T-helper 1 cell treated with Interleukin-12 subunit alpha and Interleukin-12 subunit beta and Interleukin-4 antibody, amounts not matched to agents 30 ng/mL and 1 ng/mL, for 36 hours (primary cell): ENCODE measurements at regions not wholly inside any gene's neighbourhood (a gene's known extent, or its start where the extent isn't known, plus 50 kb on each side); places are given as distances from the start of the nearest gene placed in this dataset.
"Not testable (repeated sequence)": the region's sequence is repeated elsewhere in the genome, so short reads cannot be mapped to it uniquely, and the experiment has no call there.

Experiments used
- intact Hi-C: fragments of 100-400 bp; cut with micrococcal nuclease; formaldehyde crosslinking; loops from one replicate; pipeline ENCODE4 v1.15.1; 2024

DNA sequence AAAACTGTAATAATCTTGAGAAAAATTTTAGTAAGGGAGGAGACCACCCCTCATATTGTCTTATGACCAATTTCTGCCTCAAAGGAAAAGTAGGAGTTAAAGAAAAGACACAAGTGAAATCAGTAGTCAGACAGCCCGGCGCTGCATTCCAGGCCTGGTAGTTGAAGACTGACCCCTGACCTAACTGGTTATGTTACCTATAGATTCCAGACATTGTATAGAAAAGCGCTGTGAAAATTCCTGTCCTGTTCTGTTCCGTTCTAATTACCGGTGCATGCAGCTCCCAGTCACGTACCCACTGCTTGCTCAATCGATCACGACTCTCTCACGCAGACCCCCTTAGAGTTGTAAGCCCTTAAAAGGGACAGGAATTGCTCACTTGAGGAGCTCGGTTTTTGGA, 587.9 kb upstream of the SLC8A1 start:
- intact Hi-C loops: not testable (repeated sequence)

DNA sequence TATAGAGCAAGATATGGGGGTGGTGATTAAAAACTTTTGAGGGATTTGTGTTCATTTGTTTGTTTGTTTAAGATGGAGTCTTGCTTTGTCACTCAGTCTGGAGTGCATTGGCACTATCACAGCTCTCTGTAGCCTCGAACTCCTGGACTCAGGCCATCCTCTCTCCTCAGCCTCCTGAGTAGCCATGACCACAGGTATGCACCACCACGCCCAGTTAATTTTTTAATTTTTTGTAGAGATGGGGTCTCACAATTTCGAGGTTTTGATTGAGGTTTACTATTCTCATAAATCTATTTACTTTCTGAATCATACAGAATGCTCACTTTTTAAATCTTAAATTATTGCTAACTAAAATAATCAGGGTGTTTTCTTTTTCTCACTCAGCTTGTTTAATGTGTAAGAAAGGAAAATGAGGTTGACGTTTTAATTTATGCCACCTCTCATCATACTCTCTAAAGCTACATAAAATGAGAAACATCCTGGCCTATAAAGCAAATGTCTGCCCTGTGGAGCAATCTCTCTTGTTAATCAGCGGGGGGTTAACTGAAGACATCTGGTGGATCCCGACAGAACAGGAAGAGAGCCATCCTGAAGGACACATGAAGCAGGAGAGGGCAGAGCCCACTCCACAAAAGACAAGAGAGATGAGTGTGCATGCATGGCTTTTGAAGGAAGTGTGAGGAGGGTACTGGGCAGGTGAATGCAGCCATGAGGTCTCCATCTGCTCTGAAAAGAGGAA, 589.1 kb upstream of the SLC8A1 start:
- intact Hi-C loops: no loop called here

DNA sequence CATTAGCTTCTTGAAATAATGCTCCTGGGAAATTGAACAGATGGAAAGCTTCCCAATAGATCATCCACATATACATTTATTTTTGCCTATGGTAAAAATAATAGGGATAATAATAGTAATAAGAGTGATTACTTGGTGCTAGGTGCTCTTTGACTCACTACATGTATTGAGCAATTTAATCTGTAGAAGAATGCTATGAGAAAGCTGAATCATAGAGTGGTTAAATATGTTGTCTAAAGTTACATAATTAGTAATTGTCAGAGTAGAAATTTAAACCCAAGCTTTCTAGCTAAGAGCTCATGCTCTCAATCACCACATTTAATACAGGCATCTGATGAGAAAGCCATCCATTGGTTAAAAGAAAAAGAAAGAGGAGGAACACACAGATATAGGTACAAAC, 590.5 kb upstream of the SLC8A1 start:
- intact Hi-C loops: no loop called here

DNA sequence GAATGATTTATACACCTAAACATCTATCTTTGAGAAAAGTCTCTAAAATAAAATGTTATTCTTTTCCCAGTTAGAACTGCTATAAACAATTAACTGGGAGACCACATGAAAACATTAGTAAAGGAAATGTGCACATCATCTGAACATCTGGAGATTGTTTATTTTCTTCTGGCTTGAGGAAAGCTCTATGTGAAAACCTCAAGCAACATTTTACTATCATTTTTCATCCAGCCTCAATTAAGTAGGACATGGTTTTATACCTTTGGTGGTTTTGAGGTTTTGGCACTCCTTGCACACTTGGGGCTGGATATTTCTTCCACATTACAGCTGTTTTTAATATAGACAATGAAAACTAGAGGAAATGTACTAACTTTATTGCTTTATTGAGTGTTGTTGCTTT, 609.5 kb upstream of the SLC8A1 start:
- intact Hi-C loops: no loop called here

DNA sequence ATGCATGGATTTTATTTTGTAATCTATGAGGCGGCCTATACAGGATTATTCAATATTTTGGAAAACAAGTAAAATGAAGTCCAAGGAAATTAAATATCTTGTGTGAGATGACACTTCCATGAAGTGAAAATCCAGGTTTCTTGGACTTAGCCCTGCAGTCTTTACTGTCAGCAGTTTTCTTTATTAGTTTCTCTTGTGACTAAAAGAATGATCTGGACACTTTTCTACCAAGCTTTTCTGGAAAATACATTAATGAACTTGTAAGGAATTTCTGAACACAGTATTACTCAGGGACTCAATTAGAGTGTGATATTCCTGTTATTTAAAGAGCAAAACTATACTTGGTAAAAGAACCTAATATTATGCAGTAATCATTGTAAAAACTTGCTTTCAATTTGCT, 610.4 kb upstream of the SLC8A1 start:
- intact Hi-C loops: no loop called here

DNA sequence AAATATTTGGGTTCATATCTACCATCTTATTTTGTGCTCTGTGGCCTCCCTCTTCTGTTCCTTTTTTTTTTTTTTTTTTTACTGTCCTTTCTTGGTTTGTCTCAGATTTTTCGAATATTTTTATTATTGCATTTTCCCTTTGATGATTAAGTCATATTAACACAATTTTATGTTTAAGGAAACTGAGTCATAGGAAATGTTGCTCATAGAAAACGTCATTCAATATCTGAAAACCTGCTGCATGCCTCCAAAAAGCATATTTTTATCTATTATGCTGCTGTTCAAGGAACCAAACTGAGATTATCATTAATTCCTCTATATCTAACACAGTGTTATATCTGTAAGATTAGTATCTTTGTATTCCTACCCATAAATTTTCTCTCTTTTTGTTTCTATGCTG, 614.3 kb upstream of the SLC8A1 start:
- intact Hi-C loops: no loop called here

DNA sequence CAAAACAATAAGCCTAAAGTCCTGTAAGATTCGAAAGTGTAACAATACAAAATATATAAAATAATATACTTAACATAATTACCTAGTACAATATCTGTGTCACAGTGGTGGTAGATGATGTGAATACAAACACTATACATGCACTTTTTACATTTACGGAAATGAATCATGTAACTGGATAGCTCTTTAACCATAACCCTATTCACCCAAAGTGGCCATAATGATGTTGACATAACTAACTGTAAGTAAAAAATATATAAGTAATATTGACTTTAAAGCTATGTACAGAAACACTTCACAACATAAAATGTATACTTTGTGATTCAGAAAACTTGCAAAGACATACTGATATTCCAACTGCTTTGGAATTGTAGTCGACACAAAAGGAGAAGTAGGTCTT, 616.9 kb upstream of the SLC8A1 start:
- intact Hi-C loops: no loop called here

DNA sequence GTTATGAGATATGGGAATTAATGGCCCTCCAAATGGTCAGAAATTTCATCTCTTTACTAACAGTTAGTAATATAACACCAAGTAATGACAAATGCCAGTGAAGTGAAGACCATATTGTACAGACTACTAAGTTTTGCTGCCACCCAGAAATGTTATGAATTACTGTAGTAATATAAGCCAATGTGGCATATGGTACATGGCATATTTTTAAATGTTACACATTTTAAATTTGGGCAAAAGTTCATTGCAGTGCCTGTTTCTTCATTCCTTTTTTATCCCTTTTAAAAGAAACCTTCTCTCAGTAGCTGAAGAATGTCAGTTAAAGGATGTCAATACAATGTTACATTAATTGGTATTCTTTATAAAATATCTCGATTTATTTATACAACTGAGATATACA, 626.5 kb upstream of the SLC8A1 start:
- intact Hi-C loops: no loop called here

DNA sequence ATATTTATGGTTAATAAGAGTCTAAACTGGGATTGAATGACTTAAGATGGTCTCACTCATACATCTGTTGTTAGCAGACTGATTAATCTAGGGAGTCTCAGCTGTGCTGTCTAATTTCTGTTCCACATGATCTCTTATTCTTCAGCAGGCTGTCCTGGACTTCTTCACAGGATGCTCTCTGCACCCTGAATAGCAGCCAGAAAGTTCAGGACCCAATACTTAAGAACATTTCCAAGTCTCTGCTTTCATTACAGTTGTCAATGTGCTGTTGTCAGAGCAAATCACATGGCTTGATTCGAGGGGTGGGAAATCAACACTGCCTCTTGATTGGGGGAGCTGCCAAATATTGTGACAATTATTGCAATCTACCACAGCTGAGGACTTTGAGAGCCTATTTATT, 627.1 kb upstream of the SLC8A1 start:
- intact Hi-C loops: no loop called here

DNA sequence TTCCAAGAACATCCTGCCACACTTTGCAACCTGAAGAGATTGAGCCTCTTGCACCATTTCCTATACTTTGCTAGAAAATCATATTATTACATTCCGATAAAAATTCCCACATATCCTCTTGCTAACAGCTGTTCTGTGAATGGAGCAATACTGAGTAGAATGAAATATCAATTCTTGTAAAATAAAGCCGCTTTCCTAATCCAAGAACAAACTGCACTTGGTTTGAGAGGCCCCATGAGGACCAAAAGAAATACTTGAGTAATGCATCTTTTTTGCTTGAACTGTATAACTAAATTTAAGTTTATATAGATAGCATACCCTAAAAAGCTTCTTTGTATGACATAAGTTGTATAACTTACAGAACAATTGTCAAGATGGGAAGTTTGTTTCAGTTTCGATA, 632.4 kb upstream of the SLC8A1 start:
- intact Hi-C loops: no loop called here

DNA sequence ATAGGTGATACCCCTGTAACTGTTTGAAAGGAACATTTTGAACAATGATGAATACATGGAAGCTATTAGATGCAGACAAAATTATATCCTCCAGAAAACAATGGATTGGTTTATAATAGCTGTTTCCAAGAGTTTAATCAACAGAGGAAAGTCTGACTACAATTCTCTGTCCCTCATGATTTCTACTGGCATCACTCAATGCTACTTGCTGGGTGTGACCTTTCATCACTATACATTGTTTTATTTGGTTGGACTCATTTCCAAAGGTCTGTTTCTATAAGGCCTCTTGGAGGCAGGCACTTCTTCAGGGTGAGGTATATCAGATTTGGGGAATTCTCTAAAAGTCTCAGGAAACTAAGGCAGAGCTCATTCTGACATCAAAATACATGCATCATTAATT, 636.1 kb upstream of the SLC8A1 start:
- intact Hi-C loops: no loop called here

DNA sequence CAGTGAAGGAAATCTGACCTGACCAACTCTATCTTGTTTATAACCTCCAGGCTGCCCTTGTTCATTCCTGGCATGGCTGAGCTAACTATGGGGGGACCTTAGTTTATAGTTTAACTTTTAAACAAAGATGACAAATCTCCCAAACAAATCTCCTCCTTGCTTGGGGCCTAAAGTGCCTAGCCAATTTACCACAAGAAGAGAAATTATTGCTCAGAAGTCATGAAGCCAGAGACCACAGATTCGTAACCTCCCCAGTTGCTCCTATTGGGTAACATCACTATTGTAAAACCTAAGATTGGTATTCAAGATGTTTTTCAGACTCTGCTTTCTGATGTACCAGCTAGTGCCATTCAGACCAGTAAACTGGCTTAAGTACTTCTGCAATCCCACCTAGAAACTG, 649.4 kb upstream of the SLC8A1 start:
- intact Hi-C loops: no loop called here

DNA sequence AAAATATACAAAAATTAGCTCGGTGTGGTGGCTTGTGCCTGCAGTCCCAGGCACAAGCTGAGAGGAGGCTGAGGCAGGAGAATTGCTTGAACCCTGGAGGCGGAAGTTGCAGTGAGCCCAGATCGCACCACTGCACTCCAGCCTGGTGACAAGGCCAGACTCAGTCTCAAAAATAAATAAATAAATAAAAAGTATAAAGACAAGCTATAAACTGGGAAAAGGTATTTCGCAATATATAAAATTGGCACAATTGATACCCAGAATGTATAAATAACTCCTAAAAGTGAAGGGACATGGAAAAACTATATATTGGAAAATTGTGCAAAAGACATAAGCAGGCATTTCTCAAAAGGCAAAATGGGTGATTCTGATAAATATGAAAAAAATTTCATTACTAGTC, 657.9 kb upstream of the SLC8A1 start:
- intact Hi-C loops: loop anchor here (5.0 kb wide), 1 partner anchor 822 kb away; no protein-coding TSS in a partner anchor

DNA sequence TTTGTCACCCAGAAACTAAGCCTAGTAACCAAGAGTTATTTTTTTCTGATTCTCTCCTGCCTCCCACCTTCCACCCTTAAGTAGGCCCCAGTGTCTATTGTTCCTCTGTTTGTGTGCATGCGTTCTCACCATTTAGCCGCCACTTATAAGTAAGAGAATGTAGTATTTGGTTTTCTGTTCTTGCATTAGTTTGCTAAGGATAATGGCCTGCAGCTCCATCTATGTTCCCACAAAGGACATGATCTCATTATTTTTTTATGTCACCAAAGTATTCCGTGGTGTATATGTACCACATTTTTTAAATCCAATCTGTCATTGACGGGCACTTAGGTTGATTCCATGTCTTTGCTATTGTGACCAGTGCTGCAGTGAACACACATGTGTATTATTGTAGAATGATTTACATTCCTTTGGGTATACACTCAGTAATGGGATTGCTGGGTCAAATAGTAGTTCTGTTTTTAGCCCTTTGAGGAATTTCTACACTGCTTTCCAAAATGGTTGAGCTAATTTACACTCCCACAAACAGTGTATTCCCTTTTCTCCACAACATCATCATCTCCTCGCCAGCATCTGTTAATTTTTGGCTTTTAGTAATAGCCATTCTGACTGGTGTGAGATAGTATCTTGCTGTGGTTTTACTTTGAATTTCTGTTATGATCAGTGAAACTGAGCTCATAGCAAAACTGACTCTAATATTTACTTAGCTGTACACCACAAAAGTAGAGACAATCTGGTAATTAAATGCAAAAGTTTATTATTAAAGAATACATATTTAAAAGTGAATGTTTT, 660.1 kb upstream of the SLC8A1 start:
- intact Hi-C loops: no loop called here

DNA sequence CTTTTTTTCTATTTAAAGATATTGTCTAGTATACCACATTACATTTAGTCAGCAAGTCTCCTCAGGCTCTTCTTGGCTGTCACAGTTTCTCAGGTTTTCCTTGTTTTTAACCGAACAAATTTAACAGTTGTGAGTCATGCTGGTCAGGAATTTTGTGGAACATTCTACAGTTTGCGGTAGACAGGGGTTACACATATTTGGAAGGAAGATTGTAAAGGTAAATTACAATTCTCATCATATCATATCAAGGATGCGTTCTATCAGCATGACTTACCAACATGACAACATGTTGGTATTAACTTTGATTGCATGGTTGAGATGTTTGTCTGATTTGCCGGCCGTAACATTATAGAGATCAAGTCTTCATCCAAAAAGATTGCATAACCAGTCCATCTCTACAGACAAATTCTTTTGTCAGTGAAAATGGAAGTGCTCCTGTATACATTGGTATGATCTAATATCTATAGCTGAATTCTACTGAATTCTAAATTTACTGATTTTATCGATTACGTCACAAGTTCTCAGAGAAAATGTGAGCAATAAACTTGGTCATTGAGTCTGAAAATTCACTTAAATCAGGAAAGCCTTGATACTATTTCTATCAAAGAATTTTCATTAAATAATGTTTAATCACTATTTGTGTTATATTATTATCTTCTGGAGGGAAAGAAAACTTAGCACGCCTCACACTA, 664.4 kb upstream of the SLC8A1 start:
- intact Hi-C loops: no loop called here

DNA sequence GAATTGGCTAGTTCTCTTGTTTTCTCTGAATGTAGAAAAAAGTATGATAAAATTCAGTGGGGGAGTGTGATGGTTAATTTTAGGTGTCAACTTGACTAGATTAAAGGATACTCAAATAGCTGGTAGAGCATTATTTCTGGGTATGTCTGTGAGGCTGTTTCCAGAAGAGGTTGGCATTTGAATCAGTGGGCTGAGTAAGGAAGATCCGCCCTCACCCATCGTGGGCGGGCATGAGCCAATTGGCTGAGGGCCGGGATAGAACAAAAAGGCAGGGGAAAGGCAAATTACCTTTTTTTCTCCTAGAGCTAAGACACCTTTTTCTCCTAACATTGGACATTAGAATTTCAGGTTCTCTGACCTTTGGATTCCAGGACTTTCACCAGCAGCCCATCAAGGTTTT, 667.6 kb upstream of the SLC8A1 start:
- intact Hi-C loops: no loop called here

DNA sequence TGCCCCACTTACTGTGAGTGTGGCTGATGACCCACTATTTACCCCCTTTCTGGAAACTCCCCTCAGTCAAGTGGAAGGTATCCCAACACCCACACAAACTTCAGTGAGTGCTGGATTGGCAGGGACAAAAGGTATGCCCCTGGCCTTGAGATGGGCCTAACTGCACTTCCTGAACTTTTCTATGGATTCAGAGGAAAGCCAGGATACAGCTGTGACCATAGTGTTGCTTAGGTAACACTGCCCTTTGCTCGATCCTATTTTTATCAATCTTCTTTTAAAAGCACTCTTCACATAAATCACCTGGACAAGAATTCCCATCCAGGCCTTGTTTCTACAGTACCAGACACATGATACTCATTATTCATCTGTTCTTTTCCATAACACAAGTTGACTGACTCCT, 671.5 kb upstream of the SLC8A1 start:
- intact Hi-C loops: no loop called here

DNA sequence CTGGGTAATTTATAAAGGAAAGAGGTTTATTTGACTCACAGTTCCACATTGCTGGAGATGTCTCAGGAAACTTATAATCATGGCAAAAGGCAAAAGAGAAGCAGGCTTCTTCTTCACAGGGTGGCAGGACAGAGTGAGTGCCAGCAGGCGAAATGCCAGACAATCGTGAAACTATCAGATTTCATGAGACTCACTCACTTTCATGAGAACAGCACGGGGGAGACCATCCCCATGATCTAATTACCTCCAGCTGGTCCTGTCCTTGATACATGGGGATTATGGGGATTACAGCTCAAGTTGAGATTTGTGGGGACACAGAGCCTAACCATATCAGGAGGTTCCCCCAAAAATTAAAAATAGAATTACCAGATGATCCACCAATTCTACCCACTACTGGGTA, 675.5 kb upstream of the SLC8A1 start:
- intact Hi-C loops: no loop called here

DNA sequence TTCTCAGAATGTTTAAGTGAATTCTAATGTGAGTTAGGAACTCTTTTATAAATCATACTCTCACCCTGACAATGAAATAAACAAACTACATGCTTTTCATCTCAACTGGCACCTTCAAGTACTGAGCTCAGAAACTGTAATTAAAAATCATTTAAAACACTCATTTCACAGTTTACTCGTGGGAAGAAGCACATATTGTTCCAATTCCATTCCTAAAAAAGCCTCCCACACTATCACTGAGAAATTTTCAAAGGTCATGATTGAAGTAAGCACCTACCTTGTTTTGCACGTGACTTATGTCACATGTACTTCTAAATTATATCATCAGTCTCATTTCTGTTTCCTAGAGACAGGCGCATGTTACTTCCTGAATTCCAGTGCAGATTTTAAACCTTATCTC, 678.1 kb upstream of the SLC8A1 start:
- intact Hi-C loops: no loop called here

DNA sequence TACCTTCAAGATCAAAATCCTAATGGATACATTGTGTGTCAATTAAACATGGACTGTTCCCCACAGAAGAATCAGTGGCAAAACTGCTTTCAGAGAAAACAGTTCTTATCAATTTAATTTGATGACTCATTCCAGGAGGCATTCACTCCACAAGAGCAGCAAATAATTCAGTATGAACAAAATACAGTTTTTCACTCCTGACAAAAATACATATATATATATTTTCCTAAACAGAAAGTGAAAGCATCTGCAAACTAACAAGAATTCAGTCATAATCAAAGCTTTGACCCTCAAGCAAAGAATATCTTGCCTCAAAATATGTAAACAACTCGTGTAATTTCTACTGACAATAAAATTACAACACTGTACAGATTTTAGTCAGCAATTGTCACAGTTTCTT, 685.1 kb upstream of the SLC8A1 start:
- intact Hi-C loops: no loop called here

DNA sequence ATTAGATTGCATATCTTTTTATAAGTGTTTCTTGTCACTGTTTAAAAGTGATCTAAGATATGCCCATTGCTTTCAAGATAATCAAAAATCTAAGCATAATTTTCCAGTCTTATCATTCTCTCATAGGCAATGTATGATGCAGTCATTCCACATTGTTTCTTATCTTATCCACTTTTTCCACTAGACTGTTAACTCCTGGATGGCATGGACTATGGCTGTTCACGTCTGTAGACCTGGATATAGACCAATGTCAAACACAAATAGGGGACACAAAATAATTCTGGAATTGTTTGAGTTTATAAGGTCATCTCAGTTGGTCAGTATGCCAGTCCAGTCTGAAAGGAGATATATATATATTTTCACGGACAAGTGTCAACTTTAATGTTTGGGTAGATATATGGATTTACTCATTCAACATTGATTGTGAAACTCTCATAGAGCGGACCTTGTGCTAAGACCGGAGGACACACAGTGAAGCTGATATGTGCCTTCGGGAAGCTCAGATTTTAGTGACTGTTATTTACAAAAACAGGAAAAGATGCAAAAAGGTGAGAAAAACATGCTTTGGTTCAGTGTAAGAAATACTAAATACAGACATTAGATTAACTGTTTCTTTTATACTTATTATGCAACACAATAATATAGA, 689.4 kb upstream of the SLC8A1 start:
- intact Hi-C loops: no loop called here

DNA sequence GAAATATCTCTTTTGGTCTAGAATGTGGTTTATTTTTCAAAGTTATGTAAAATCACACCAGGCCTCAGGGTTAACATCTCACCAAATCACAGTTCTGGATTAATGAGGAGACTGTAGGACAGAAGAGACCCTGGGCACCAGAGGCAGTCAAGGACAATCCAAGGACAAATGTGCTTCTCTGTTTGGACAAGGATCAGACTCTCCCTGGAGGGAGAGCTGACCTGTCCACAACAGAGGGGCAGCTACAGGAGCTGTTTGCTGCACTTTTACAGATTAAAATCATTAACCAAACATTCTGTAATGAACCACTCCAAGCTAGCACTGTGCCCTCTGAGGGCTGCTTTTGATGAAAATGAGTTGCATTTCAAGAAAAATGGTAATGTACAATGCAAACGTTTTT, 690.6 kb upstream of the SLC8A1 start:
- intact Hi-C loops: no loop called here
